ENCODE measurements at regions not wholly inside any gene's neighbourhood (a gene's known extent, or its start where the extent isn't known, plus 50 kb on each side); places are given as distances from the start of the nearest gene placed in this dataset.
"Not testable (repeated sequence)": the region's sequence is repeated elsewhere in the genome, so short reads cannot be mapped to it uniquely, and the experiment has no call there.

- DNase-seq (ENCODE audit: low spot score), result no peak
Measured at GRCh38 chr14:105659935-105660527, 133.6 kb downstream of the TMEM121 start.

- no peak for DNase-seq (ENCODE audit: low spot score)
Measured at GRCh38 chr14:105660816-105661531, 134.6 kb downstream of the TMEM121 start.

- DNase-seq (ENCODE audit: low spot score), result not testable (repeated sequence)
Measured at GRCh38 chr14:105662043-105662442, 135.7 kb downstream of the TMEM121 start.

- not testable (repeated sequence) for DNase-seq (ENCODE audit: low spot score)
Measured at GRCh38 chr14:105662592-105662991, 136.2 kb downstream of the TMEM121 start.

- not testable (repeated sequence) for DNase-seq (ENCODE audit: low spot score)
Measured at GRCh38 chr14:105663323-105663722, 136.9 kb downstream of the TMEM121 start.

GRCh38 chr14:105663818-105664596 is 137.6 kb downstream of the TMEM121 start:
- not testable (repeated sequence) for DNase-seq (ENCODE audit: low spot score)

GRCh38 chr14:105664691-105665090 is 138.3 kb downstream of the TMEM121 start:
- no peak for DNase-seq (ENCODE audit: low spot score)

- DNase-seq (ENCODE audit: low spot score), result no peak
Measured at GRCh38 chr14:105665247-105665950, 139.0 kb downstream of the TMEM121 start.

- no peak for DNase-seq (ENCODE audit: low spot score)
Measured at GRCh38 chr14:105665951-105666277, 139.5 kb downstream of the TMEM121 start.

- no peak for DNase-seq (ENCODE audit: low spot score)
Measured at GRCh38 chr14:105666420-105666819, 140.0 kb downstream of the TMEM121 start.

GRCh38 chr14:105666991-105667662 is 140.7 kb downstream of the TMEM121 start:
- not testable (repeated sequence) for DNase-seq (ENCODE audit: low spot score)

- not testable (repeated sequence) for DNase-seq (ENCODE audit: low spot score)
Measured at GRCh38 chr14:105667663-105668020, 141.3 kb downstream of the TMEM121 start.

- DNase-seq (ENCODE audit: low spot score), result not testable (repeated sequence)
Measured at GRCh38 chr14:105668021-105668420, 141.6 kb downstream of the TMEM121 start.

- not testable (repeated sequence) for DNase-seq (ENCODE audit: low spot score)
Measured at GRCh38 chr14:105668471-105669230, 142.3 kb downstream of the TMEM121 start.

GRCh38 chr14:105669231-105669610 is 142.8 kb downstream of the TMEM121 start:
- DNase-seq (ENCODE audit: low spot score), result not testable (repeated sequence)

- DNase-seq (ENCODE audit: low spot score), result not testable (repeated sequence)
Measured at GRCh38 chr14:105669646-105670045, 143.3 kb downstream of the TMEM121 start.

GRCh38 chr14:105672450-105673200 is 146.2 kb downstream of the TMEM121 start:
- DNase-seq (ENCODE audit: low spot score), result not testable (repeated sequence)

- not testable (repeated sequence) for DNase-seq (ENCODE audit: low spot score)
Measured at GRCh38 chr14:105675433-105675832, 149.1 kb downstream of the TMEM121 start.

- not testable (repeated sequence) for DNase-seq (ENCODE audit: low spot score)
Measured at GRCh38 chr14:105675905-105676670, 149.7 kb downstream of the TMEM121 start.

Data from left forelimb (tissue), 1 donor.